ENCODE measurements at regions not wholly inside any gene's neighbourhood (a gene's known extent, or its start where the extent isn't known, plus 50 kb on each side); places are given as distances from the start of the nearest gene placed in this dataset.

GRCh38 chr14:87391066-87391465 is 601.9 kb downstream of the GALC start:
- Histone ChIP-seq H3K27ac (no peak overlapping the region), H3K36me3 (no peaks in the 10 kb centered on the region), H3K9me3 (ENCODE audit: low read depth) (no peaks in the 10 kb centered on the region), H3K27me3 (no peaks in the 10 kb centered on the region), H3K4me3 (no peak overlapping the region), H3K4me1 (ENCODE audit: low read depth) (no peaks in the 10 kb centered on the region)
- no peak for DNase-seq (ENCODE audit: low read depth in 1 of 2, low spot score in 1 of 2)
- no peak for TF ChIP-seq CTCF (IDR thresholded peaks at IDR 0.05; ENCODE audit: low read depth, low read length)

GRCh38 chr14:87388946-87389345 is 604.0 kb downstream of the GALC start:
- Histone ChIP-seq H3K27ac (no peak overlapping the region), H3K27me3 (no peaks in the 10 kb centered on the region), H3K4me3 (no peak overlapping the region), H3K9me3 (ENCODE audit: low read depth) (no peaks in the 10 kb centered on the region), H3K4me1 (ENCODE audit: low read depth) (no peaks in the 10 kb centered on the region), H3K36me3 (no peaks in the 10 kb centered on the region)
- no peak for TF ChIP-seq CTCF (IDR thresholded peaks at IDR 0.05; ENCODE audit: low read depth, low read length)
- no peak for DNase-seq (ENCODE audit: low read depth in 1 of 2, low spot score in 1 of 2)

- Histone ChIP-seq H3K36me3 (no peaks in the 10 kb centered on the region), H3K27ac (no peak overlapping the region), H3K27me3 (no peaks in the 10 kb centered on the region), H3K9me3 (ENCODE audit: low read depth) (no peaks in the 10 kb centered on the region), H3K4me3 (no peak overlapping the region), H3K4me1 (ENCODE audit: low read depth) (no peaks in the 10 kb centered on the region)
- DNase-seq (ENCODE audit: low read depth in 1 of 2, low spot score in 1 of 2) = no peak
- TF ChIP-seq CTCF (IDR thresholded peaks at IDR 0.05; ENCODE audit: low read depth, low read length) = no peak
These were observed 605.2 kb downstream of the GALC start for GRCh38 chr14:87387806-87388205.

- Histone ChIP-seq H3K36me3 (no peaks in the 10 kb centered on the region), H3K27me3 (no peaks in the 10 kb centered on the region), H3K4me1 (ENCODE audit: low read depth) (no peaks in the 10 kb centered on the region), H3K9me3 (ENCODE audit: low read depth) (no peaks in the 10 kb centered on the region), H3K27ac (no peak overlapping the region), H3K4me3 (no peak overlapping the region)
- no peak for DNase-seq (ENCODE audit: low read depth in 1 of 2, low spot score in 1 of 2)
- TF ChIP-seq CTCF (IDR thresholded peaks at IDR 0.05; ENCODE audit: low read depth, low read length) = no peak
These were observed 606.5 kb downstream of the GALC start for GRCh38 chr14:87386524-87386923.

- Histone ChIP-seq H3K36me3 (no peaks in the 10 kb centered on the region), H3K27me3 (no peaks in the 10 kb centered on the region)
- DNase-seq (ENCODE audit: low read depth in 1 of 2, low spot score in 1 of 2) = no peak
These were observed 612.9 kb downstream of the GALC start for GRCh38 chr14:87380054-87380453.

More at GRCh38 chr14:87380054-87380453, 612.9 kb downstream of the GALC start:
- no peaks in the 10 kb centered on the region for H3K9me3 ChIP-seq (ENCODE audit: low read depth)
- no peak overlapping the region for H3K4me3 ChIP-seq
- no peak overlapping the region for H3K27ac ChIP-seq
- no peak for TF ChIP-seq CTCF (IDR thresholded peaks at IDR 0.05; ENCODE audit: low read depth, low read length)
- H3K4me1 ChIP-seq (ENCODE audit: low read depth) = no peaks in the 10 kb centered on the region
